Neuron (in vitro differentiated cells): ENCODE measurements at regions not wholly inside any gene's neighbourhood (a gene's known extent, or its start where the extent isn't known, plus 50 kb on each side); places are given as distances from the start of the nearest gene placed in this dataset.

Source experiments
- H2AFZ ChIP-seq: one replicate; pipeline ENCODE4 v1.6.1; 2013; ENCODE audit warnings: low read depth, mild to moderate bottlenecking, inconsistent platforms, low read length, moderate library complexity
- H3K27me3 ChIP-seq: one replicate; pipeline ENCODE4 v1.6.1; 2013; ENCODE audit warnings: low read length; ENCODE audit not compliant: insufficient read depth
- H3K36me3 ChIP-seq: one replicate; pipeline ENCODE4 v1.6.1; 2013; ENCODE audit warnings: low read length; ENCODE audit not compliant: insufficient read depth
- H3K4me1 ChIP-seq: one replicate; pipeline ENCODE4 v1.6.1; 2013; ENCODE audit warnings: low read length; ENCODE audit not compliant: insufficient read depth
- H3K4me3 ChIP-seq: 2 replicates; pipeline ENCODE4 v1.5.1; 2013; ENCODE audit warnings: mild to moderate bottlenecking, low read length, moderate library complexity
- H3K9me3 ChIP-seq: one replicate; pipeline ENCODE4 v1.6.1; 2013; ENCODE audit warnings: low read length

DNA sequence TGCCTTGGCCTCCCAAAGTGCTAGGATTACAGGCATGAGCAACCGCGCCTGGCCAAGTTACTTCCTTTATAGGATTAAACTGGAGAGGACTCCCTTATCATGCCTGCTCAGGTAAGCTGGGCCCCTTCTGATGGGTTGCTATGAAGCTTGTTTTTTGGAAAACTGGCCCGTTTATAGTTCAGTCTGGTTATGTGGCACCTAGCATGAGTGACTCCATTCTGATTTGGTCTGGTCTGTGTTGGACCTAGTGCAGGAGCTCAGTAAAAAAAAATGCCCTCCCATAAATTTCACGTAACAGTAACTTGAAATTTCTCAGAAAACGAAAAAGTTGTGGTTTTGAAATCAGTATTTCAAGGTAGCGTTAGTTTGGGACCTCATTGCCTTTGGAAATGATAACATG, 448.4 kb downstream of the HACE1 start:
- H3K27me3 ChIP-seq = no peaks in the 10 kb centered on the region
- no peaks in the 10 kb centered on the region for H3K4me1 ChIP-seq
- no peaks in the 10 kb centered on the region for H3K9me3 ChIP-seq
- H3K36me3 ChIP-seq = no peaks in the 10 kb centered on the region
- no peak overlapping the region for H3K4me3 ChIP-seq
- no peak overlapping the region for H2AFZ ChIP-seq

GRCh38 chr6:104409913-104410312, 449.8 kb downstream of the HACE1 start:
- Histone ChIP-seq H3K27me3 (no peaks in the 10 kb centered on the region), H3K36me3 (no peaks in the 10 kb centered on the region), H3K4me3 (no peak overlapping the region), H3K4me1 (no peaks in the 10 kb centered on the region), H3K9me3 (no peaks in the 10 kb centered on the region), H2AFZ (no peak overlapping the region)

DNA sequence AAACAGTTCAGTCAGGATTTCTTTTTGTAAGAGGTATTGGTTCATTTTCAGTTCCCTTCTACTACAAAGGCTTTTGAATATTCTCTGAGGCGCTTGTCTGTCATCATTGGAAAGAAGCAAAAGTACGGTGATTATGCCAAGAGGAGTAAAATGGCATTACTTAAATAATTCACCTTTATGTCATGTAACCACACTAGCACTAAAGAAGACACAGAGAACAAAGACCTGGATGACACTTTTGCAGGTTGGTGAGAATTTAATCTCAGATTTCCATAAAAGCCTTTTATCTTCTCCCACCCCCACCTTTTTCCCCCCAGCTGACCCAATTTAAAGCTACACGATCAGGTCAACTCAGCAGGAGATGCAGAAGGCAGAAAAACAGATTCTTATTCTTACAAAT, 451.8 kb downstream of the HACE1 start:
- Histone ChIP-seq H2AFZ (no peak overlapping the region), H3K9me3 (no peaks in the 10 kb centered on the region), H3K36me3 (no peaks in the 10 kb centered on the region), H3K4me1 (no peaks in the 10 kb centered on the region), H3K27me3 (no peaks in the 10 kb centered on the region), H3K4me3 (no peak overlapping the region)

- no peaks in the 10 kb centered on the region for H3K9me3 ChIP-seq
- H3K4me1 ChIP-seq = no peaks in the 10 kb centered on the region
- H2AFZ ChIP-seq = no peak overlapping the region
- no peak overlapping the region for H3K4me3 ChIP-seq
- no peaks in the 10 kb centered on the region for H3K36me3 ChIP-seq
- H3K27me3 ChIP-seq = no peaks in the 10 kb centered on the region
Measured at GRCh38 chr6:104404377-104404776, 455.3 kb downstream of the HACE1 start.

DNA sequence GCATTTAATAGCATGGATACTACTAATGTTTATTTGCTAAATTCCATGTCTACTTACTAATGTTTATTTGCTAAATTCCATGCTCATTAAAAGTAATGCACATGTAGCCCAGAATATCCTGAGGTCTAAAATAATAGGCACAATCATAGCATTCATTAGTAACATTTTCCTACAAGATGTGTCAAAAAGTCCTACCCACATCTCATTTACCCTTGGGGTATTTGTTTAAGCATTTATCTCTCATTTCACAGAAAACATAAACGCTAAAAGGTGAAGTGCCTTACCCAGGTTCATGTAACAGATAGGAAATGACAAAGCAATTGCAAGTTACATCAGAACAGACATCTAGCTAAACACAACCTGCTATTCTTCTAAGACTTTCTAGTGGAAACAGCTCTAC, 457.1 kb downstream of the HACE1 start:
- no peaks in the 10 kb centered on the region for H3K27me3 ChIP-seq
- H3K4me3 ChIP-seq = no peak overlapping the region
- H3K36me3 ChIP-seq = no peaks in the 10 kb centered on the region
- no peak overlapping the region for H2AFZ ChIP-seq
- H3K4me1 ChIP-seq = no peaks in the 10 kb centered on the region
- H3K9me3 ChIP-seq = no peaks in the 10 kb centered on the region

GRCh38 chr6:104401926-104402325, 457.8 kb downstream of the HACE1 start:
- Histone ChIP-seq H3K27me3 (no peaks in the 10 kb centered on the region), H3K9me3 (no peaks in the 10 kb centered on the region), H2AFZ (no peak overlapping the region), H3K36me3 (no peaks in the 10 kb centered on the region), H3K4me3 (no peak overlapping the region), H3K4me1 (no peaks in the 10 kb centered on the region)

DNA sequence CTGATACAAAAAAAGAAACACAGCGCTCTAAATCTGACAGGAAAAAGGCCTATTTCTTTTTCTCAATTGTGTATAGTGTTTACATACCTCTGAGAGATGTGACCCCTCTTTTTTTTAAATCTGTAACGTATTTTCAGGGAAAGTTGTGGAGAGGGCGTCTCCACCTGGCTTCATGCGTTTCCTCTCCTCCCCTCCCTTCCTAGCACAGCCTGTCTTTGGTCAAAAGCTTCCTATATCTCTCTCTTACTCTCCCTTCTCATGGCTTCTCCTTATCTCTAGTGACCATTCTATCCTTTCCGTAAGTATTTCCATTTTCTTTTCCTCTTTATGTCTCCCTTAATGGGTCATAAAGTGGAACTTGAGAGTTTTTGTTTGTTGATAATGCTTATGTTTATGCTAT, 458.9 kb downstream of the HACE1 start:
- Histone ChIP-seq H3K4me1 (no peaks in the 10 kb centered on the region), H3K4me3 (no peak overlapping the region), H3K9me3 (no peaks in the 10 kb centered on the region), H3K27me3 (no peaks in the 10 kb centered on the region), H3K36me3 (no peaks in the 10 kb centered on the region), H2AFZ (peak overlapping the region; percentile 16)

DNA sequence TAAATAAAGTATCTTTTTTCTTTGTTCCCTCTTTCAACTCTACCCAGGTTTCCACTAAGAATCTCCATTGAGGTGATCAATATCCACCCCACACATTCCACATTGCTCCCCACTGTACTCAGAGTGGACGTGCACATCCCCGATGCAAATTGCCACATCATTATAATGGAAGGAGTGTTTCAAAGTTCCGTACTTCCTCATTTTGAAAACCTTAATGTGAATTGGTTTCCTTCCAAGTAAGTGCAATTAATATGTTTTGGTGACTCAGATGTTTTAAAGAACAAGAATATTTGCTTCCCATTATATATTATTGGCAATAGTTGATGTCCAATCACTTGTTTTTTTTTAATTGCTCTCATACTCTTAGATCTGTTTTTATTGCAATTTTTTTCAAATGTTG, 463.6 kb downstream of the HACE1 start:
- Histone ChIP-seq H3K27me3 (no peaks in the 10 kb centered on the region), H3K9me3 (no peaks in the 10 kb centered on the region), H3K4me3 (no peak overlapping the region), H3K36me3 (no peaks in the 10 kb centered on the region), H3K4me1 (no peaks in the 10 kb centered on the region), H2AFZ (no peak overlapping the region)

DNA sequence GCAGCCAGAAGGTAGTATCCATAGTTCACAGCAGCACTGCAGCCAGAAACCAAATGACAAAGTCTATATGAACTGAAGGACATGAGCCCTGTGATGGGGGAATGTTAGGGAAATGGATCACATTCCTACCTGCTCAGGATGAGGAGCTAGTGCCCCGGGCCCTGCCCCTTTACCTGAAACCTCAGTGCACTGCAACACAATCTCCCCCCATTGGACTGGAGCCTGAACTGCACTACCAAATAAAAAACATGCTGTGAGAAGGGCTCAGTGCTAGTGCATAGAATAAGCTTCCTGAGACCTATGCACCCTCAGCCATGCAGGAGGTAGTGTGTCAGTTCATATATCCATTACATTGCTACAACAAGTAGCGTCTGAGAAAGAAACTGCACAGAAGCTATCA, 477.8 kb downstream of the HACE1 start:
- Histone ChIP-seq H3K36me3 (no peaks in the 10 kb centered on the region), H3K4me1 (no peaks in the 10 kb centered on the region), H2AFZ (no peak overlapping the region), H3K27me3 (no peaks in the 10 kb centered on the region), H3K4me3 (no peak overlapping the region), H3K9me3 (no peaks in the 10 kb centered on the region)

- Histone ChIP-seq H3K27me3 (no peaks in the 10 kb centered on the region), H3K36me3 (no peaks in the 10 kb centered on the region), H3K4me3 (no peak overlapping the region), H3K4me1 (peaks cover 6% of the 10 kb centered on the region), H2AFZ (no peak overlapping the region), H3K9me3 (no peaks in the 10 kb centered on the region)
Measured at GRCh38 chr6:104365451-104366234, 494.1 kb downstream of the HACE1 start.

DNA sequence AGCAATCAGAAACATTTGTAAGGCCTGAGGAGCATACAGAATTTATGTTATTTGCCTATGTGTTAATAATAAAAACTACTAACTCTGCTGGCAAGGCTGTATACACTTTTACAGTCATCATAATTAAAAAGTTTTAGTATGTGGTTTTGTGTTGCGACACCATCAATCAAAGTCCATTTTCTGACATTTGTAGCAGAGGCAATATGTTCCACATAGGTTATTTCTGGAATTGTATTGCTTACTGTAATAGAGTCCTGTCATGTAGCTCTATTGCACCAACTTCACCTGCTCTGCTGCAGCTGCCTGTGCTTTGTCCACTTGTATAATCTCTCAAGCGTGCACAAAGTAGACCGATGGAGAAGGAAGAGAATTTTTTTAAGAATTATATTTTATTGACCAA, 501.8 kb downstream of the HACE1 start:
- Histone ChIP-seq H2AFZ (no peak overlapping the region), H3K4me1 (no peaks in the 10 kb centered on the region), H3K9me3 (no peaks in the 10 kb centered on the region), H3K4me3 (no peak overlapping the region), H3K27me3 (no peaks in the 10 kb centered on the region), H3K36me3 (no peaks in the 10 kb centered on the region)

DNA sequence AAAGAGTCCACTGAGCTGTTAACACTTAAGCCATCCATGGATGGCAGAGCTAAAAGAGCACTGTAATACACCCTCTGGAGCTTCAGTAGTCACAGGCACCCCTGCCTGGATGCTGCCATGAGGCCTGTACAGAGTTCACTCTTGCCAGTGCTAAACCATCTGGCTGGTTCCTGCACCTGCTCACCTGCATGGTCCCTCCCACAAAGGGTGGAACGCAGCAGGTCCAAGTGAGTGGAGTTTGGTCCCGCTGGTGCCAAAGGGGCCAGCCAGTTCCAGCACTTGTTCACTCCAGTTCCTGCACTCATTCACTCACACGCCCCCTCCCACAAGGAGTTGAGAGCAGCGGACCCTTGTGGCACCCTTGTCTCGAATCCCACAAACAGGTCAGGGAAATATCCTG, 503.5 kb downstream of the HACE1 start:
- Histone ChIP-seq H3K4me1 (no peaks in the 10 kb centered on the region), H2AFZ (no peak overlapping the region), H3K36me3 (no peaks in the 10 kb centered on the region), H3K9me3 (no peaks in the 10 kb centered on the region), H3K27me3 (no peaks in the 10 kb centered on the region), H3K4me3 (no peak overlapping the region)

GRCh38 chr6:104349191-104349590, 510.5 kb downstream of the HACE1 start:
- no peaks in the 10 kb centered on the region for H3K9me3 ChIP-seq
- H3K4me1 ChIP-seq = no peaks in the 10 kb centered on the region
- no peak overlapping the region for H3K4me3 ChIP-seq
- no peak overlapping the region for H2AFZ ChIP-seq
- H3K27me3 ChIP-seq = no peaks in the 10 kb centered on the region
- no peaks in the 10 kb centered on the region for H3K36me3 ChIP-seq

DNA sequence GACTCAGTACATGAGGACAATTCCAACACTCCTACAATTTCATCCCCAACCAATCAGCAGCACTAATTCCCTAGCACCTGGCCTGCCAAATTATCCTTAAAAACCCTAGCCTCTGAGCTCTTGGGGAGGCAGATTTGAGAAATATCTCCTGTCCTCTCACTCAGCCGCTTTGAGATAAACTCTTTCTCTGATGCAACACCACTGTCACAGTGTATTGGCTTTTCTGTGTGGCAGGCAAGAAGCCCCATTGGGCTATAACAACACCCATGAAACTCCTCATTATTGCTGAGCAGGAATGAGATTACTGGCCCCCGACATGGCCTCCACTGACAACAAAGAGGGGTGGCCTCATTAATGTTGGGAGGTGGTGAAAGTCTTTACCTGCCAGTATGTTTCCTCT, 515.5 kb downstream of the HACE1 start:
- Histone ChIP-seq H3K36me3 (no peaks in the 10 kb centered on the region), H3K27me3 (no peaks in the 10 kb centered on the region), H3K4me1 (no peaks in the 10 kb centered on the region), H2AFZ (no peak overlapping the region), H3K4me3 (no peak overlapping the region), H3K9me3 (no peaks in the 10 kb centered on the region)
